Neural progenitor cell (in vitro differentiated cells): ENCODE measurements at regions not wholly inside any gene's neighbourhood (a gene's known extent, or its start where the extent isn't known, plus 50 kb on each side); places are given as distances from the start of the nearest gene placed in this dataset.

ENCODE experiments used
- DNase-seq: peaks from one replicate; pipeline ENCODE4 v3.0.0-alpha.2; 2016; ENCODE audit warnings: low spot score
- H2AFZ ChIP-seq: fragments of 200-600 bp; sonication (generic); replicated peaks from 2 replicates; pipeline ENCODE4 v1.6.1; 2016; ENCODE audit warnings: antibody characterized with exemption
- H3F3A ChIP-seq: fragments of 200-600 bp; sonication (generic); 2 replicates; pipeline ENCODE4 v1.6.1; 2016; ENCODE audit warnings: antibody characterized with exemption, low read depth
- H3K27ac ChIP-seq: fragments of 200-600 bp; sonication (generic); 2 replicates; pipeline ENCODE4 v1.5.1; 2016; ENCODE audit warnings: mild to moderate bottlenecking
- H3K27me3 ChIP-seq: fragments of 200-600 bp; sonication (generic); 2 replicates; pipeline ENCODE4 v1.6.1; 2016; ENCODE audit warnings: mild to moderate bottlenecking, moderate library complexity
- H3K36me3 ChIP-seq: fragments of 200-600 bp; sonication (generic); 2 replicates; pipeline ENCODE4 v1.5.1; 2016
- H3K4me1 ChIP-seq: fragments of 200-600 bp; sonication (generic); 2 replicates; pipeline ENCODE4 v1.6.1; 2016; ENCODE audit warnings: mixed run types
- H3K4me2 ChIP-seq: fragments of 200-600 bp; sonication (generic); 2 replicates; pipeline ENCODE4 v1.6.1; 2016
- H3K4me3 ChIP-seq: fragments of 200-600 bp; sonication (generic); 2 replicates; pipeline ENCODE4 v1.5.1; 2016
- H3K79me2 ChIP-seq: fragments of 200-600 bp; sonication (generic); 2 replicates; pipeline ENCODE4 v1.6.1; 2016; ENCODE audit warnings: low read depth
- H3K9ac ChIP-seq: fragments of 200-600 bp; sonication (generic); 2 replicates; pipeline ENCODE4 v1.6.1; 2016
- H3K9me3 ChIP-seq: fragments of 200-600 bp; sonication (generic); 2 replicates; pipeline ENCODE4 v1.5.1; 2016; ENCODE audit warnings: low read depth
- H4K20me1 ChIP-seq: fragments of 200-600 bp; sonication (generic); 2 replicates; pipeline ENCODE4 v1.6.1; 2016; ENCODE audit warnings: low read depth
- H3K27ac Mint-ChIP-seq: 3 replicates; pipeline ENCODE4 v1.8.0; 2021; ENCODE audit warnings: mixed read lengths
- H3K27me3 Mint-ChIP-seq: 2 replicates; pipeline ENCODE4 v1.8.0; 2022; ENCODE audit warnings: low read depth, mild to moderate bottlenecking, inconsistent platforms, moderate library complexity, mixed read lengths; ENCODE audit not compliant: insufficient read depth
- H3K36me3 Mint-ChIP-seq: 3 replicates; pipeline ENCODE4 v1.8.0; 2021; ENCODE audit warnings: mixed read lengths
- H3K4me1 Mint-ChIP-seq: 3 replicates; pipeline ENCODE4 v1.8.0; 2021; ENCODE audit warnings: mixed read lengths
- H3K4me3 Mint-ChIP-seq: 3 replicates; pipeline ENCODE4 v1.8.0; 2021; ENCODE audit warnings: mild to moderate bottlenecking, moderate library complexity, mixed read lengths
- H3K9me3 Mint-ChIP-seq: 3 replicates; pipeline ENCODE4 v1.8.0; 2020; ENCODE audit warnings: mixed read lengths
- EZH2 ChIP-seq: fragments of 200-600 bp; sonication (generic); IDR thresholded peaks from 2 replicates; pipeline ENCODE4 v1.6.1; 2017; ENCODE audit warnings: antibody characterized with exemption, mild to moderate bottlenecking, moderate library complexity
- EZH2phosphoT487 ChIP-seq: fragments of 200-600 bp; sonication (generic); IDR thresholded peaks from 2 replicates; pipeline ENCODE4 v1.6.1; 2017; ENCODE audit warnings: antibody characterized with exemption
- TF ChIP-seq, protein P1 (sequence below): fragments of 200-600 bp; sonication (generic); IDR thresholded peaks from 2 replicates; pipeline ENCODE4 v1.5.1; 2017; ENCODE audit warnings: antibody characterized with exemption, mild to moderate bottlenecking

DNA sequence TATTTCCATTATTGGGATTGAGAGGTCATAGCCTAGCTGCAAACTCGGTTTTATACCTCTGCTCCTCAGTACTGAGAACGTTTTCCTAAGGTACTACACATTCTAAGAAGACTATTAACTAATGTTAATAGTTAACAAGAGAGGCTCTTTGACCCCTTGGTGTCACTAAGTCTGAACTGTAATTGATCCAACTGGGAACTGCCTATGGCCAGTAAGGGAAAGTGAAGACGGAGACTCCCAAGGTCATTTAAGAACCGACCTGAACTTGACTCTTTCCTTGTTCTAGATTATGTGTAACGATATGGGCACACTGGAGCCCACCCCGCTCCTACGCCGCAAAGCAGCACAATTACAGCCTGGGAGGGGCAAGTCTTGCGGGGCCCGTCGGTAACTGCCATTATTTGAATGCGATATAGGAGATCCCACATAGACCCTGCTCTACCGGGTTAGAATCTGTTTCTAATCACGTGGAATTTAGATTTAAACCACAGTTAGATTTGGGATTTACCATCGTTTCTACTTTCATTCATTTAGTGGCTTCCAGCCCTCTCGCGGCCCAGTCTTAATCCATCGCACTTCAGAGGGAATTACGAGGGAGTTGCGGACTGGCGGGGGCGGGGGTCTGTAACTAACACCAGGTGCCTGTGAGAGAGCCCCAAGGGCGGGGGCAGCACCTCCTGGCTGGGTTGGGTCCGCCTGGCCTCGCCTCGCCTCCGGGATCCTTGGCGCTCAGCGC, 84.1 kb upstream of the EPB41L3 start:
- H3K9ac ChIP-seq, result no peak overlapping the region
- no peaks in the 10 kb centered on the region for H3K9me3 ChIP-seq
- peak overlapping the region; percentile 98 for H2AFZ ChIP-seq
- H3K27me3 ChIP-seq, result peaks cover 89% of the 10 kb centered on the region
- H3K4me3 ChIP-seq, result peak overlapping the region; percentile 73
- H4K20me1 ChIP-seq, result peaks cover 13% of the 10 kb centered on the region
- peaks cover 17% of the 10 kb centered on the region for H3K4me1 ChIP-seq
- H3K4me2 ChIP-seq, result peak overlapping the region; percentile 90
- Mint-ChIP-seq H3K4me1 (peaks cover 12% of the 10 kb centered on the region), H3K27ac (no peak overlapping the region), H3K27me3 (peaks cover 9% of the 10 kb centered on the region), H3K4me3 (peak overlapping the region; percentile 88), H3K9me3 (no peaks in the 10 kb centered on the region), H3K36me3 (no peaks in the 10 kb centered on the region)
- DNase-seq, result no peak
- peaks cover 26% of the 10 kb centered on the region for H3F3A ChIP-seq
- no peak overlapping the region for H3K27ac ChIP-seq
- H3K79me2 ChIP-seq, result no peaks in the 10 kb centered on the region
- no peaks in the 10 kb centered on the region for H3K36me3 ChIP-seq
- TF ChIP-seq, protein P1, sequence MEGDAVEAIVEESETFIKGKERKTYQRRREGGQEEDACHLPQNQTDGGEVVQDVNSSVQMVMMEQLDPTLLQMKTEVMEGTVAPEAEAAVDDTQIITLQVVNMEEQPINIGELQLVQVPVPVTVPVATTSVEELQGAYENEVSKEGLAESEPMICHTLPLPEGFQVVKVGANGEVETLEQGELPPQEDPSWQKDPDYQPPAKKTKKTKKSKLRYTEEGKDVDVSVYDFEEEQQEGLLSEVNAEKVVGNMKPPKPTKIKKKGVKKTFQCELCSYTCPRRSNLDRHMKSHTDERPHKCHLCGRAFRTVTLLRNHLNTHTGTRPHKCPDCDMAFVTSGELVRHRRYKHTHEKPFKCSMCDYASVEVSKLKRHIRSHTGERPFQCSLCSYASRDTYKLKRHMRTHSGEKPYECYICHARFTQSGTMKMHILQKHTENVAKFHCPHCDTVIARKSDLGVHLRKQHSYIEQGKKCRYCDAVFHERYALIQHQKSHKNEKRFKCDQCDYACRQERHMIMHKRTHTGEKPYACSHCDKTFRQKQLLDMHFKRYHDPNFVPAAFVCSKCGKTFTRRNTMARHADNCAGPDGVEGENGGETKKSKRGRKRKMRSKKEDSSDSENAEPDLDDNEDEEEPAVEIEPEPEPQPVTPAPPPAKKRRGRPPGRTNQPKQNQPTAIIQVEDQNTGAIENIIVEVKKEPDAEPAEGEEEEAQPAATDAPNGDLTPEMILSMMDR, result no peak
- TF ChIP-seq EZH2phosphoT487, result peak; percentile 42
- peak; percentile 75 for TF ChIP-seq EZH2

DNA sequence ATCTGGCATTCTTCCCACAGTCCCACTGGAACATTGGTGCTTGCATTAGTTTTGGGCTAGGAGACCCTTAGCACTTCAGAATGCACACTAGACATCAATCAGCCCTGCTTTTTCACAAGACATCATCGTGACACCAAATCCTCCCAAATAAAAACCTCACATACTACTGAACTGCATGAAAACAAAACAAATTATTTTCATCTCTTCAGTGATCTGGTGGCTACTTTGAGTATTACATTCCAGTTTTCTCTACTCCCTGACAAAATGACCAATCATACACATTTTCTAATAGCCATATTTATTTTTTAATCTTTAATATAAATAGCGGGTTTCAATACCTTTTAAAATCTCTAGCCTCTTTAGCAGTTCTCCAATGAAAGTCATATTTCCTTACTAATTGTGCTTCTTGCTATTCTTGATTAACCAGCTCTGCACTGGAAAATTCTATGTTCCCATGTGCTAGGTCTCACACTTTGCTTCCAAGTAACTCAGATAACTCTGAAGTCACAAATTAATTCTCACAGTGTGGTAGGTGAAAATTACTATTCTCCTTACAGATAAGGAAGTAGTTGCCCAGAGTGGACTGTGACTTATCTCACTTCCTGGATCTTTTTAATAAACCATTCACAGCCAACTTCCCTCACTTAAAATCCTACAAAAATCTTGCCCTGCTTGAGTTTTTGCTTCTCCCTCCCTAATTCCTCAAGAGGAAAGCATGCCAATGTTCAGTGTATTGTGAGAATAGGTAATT, 82.5 kb upstream of the EPB41L3 start:
- no peak overlapping the region for H3K4me2 ChIP-seq
- H2AFZ ChIP-seq, result no peak overlapping the region

GRCh38 chr18:5625076-5625475, 81.3 kb upstream of the EPB41L3 start:
- H3K27me3 Mint-ChIP-seq, result peaks cover 6% of the 10 kb centered on the region
- Histone ChIP-seq H3K27ac (no peak overlapping the region), H3K27me3 (peaks cover 63% of the 10 kb centered on the region), H3K4me1 (peaks cover 15% of the 10 kb centered on the region), H3K36me3 (no peaks in the 10 kb centered on the region), H3K4me2 (peak overlapping the region; percentile 58), H3K79me2 (no peaks in the 10 kb centered on the region), H3F3A (peaks cover 22% of the 10 kb centered on the region), H3K9me3 (no peaks in the 10 kb centered on the region), H3K9ac (no peak overlapping the region), H2AFZ (peak overlapping the region; percentile 65), H3K4me3 (no peak overlapping the region), H4K20me1 (peaks cover 13% of the 10 kb centered on the region)
- H3K9me3 Mint-ChIP-seq, result no peaks in the 10 kb centered on the region
- H3K4me1 Mint-ChIP-seq, result peaks cover 4% of the 10 kb centered on the region
- no peak for TF ChIP-seq EZH2phosphoT487
- TF ChIP-seq, protein P1, result no peak
- no peak for TF ChIP-seq EZH2
- no peaks in the 10 kb centered on the region for H3K36me3 Mint-ChIP-seq
- H3K27ac Mint-ChIP-seq, result no peak overlapping the region
- peak; percentile 28 for DNase-seq
- H3K4me3 Mint-ChIP-seq, result no peak overlapping the region

More for the DNA sequence above, 82.5 kb upstream of the EPB41L3 start:
- Histone ChIP-seq H3K36me3 (no peaks in the 10 kb centered on the region), H3K27me3 (peaks cover 73% of the 10 kb centered on the region), H3F3A (peaks cover 26% of the 10 kb centered on the region), H3K4me3 (no peak overlapping the region), H3K9me3 (no peaks in the 10 kb centered on the region), H3K27ac (no peak overlapping the region), H4K20me1 (peaks cover 13% of the 10 kb centered on the region), H3K9ac (no peak overlapping the region), H3K79me2 (no peaks in the 10 kb centered on the region), H3K4me1 (peaks cover 17% of the 10 kb centered on the region)
- no peak for TF ChIP-seq EZH2
- TF ChIP-seq, protein P1, result no peak
- no peak for TF ChIP-seq EZH2phosphoT487
- Mint-ChIP-seq H3K4me1 (peaks cover 10% of the 10 kb centered on the region), H3K27ac (no peak overlapping the region), H3K9me3 (no peaks in the 10 kb centered on the region), H3K27me3 (peaks cover 6% of the 10 kb centered on the region), H3K36me3 (no peaks in the 10 kb centered on the region), H3K4me3 (no peak overlapping the region)
- DNase-seq, result no peak
